ENCODE measurements at regions not wholly inside any gene's neighbourhood (a gene's known extent, or its start where the extent isn't known, plus 50 kb on each side); places are given as distances from the start of the nearest gene placed in this dataset.

GRCh38 chr13:73729046-73729445 is 405.2 kb downstream of the KLF12 start:
- TF ChIP-seq CTCF (IDR thresholded peaks at IDR 0.05), result no peak
- TF ChIP-seq POLR2A (IDR thresholded peaks at IDR 0.05), result no peak
- no peak for TF ChIP-seq EP300 (IDR thresholded peaks at IDR 0.05)

All from ovary (tissue), 3 donors.